IPS-NIHi7 (cell line): ENCODE measurements at regions not wholly inside any gene's neighbourhood (a gene's known extent, or its start where the extent isn't known, plus 50 kb on each side); places are given as distances from the start of the nearest gene placed in this dataset.

ENCODE experiments used
- DNase-seq: peaks from one replicate; pipeline ENCODE4 v3.0.0; 2012; ENCODE audit warnings: mixed read lengths; ENCODE audit errors: extremely low spot score

GRCh38 chr20:63057171-63058117, 50.7 kb upstream of the BHLHE23 start:
- DNase-seq: no peak

GRCh38 chr20:63056236-63057170, 49.7 kb upstream of the BHLHE23 start:
- peak; percentile 88 for DNase-seq
